IMR-90 (cell line): ENCODE measurements at regions not wholly inside any gene's neighbourhood (a gene's known extent, or its start where the extent isn't known, plus 50 kb on each side); places are given as distances from the start of the nearest gene placed in this dataset.

Experiments
- ATAC-seq: fragments of 200-7000 bp; cut with Tn5 transposase; 2 replicates; pipeline ENCODE4 v1.9.1; 2020; ENCODE audit warnings: low read depth, mild to moderate bottlenecking, moderate library complexity
- BruUV-seq: library from RNA; stranded (reverse); fragments of 400-500 nt; replicated peaks from 2 replicates; lab custom pipeline; 2021; lab: Mats Ljungman, UMichigan
- CTCF ChIA-PET: fragments of 300-600 bp; formaldehyde crosslinking; extraction: SDS; loops from one replicate; lab custom pipeline; 2021; ENCODE audit warnings: antibody characterized with exemption; lab: Yijun Ruan, JAX
- POLR2A ChIA-PET: fragments of 300-600 bp; sonication (Branson Sonifier 250); formaldehyde crosslinking; loops from one replicate; lab custom pipeline; 2022; ENCODE audit warnings: antibody characterized with exemption; ENCODE audit not compliant: unreplicated experiment; lab: Charles Lee
- DNase-seq: peaks from one replicate; pipeline ENCODE4 v3.0.0; 2013
- H2AFZ ChIP-seq: replicated peaks from 2 replicates; pipeline ENCODE3; 2013; ENCODE audit warnings: low read length, mild to moderate bottlenecking; ENCODE audit not compliant: poor library complexity
- H2AK5ac ChIP-seq: 2 replicates; pipeline ENCODE4 v1.6.1; 2013; ENCODE audit warnings: low read depth, low read length, inconsistent platforms
- H2AK9ac ChIP-seq: replicated peaks from 2 replicates; pipeline ENCODE3; 2013; ENCODE audit warnings: mild to moderate bottlenecking, low read depth, low read length, moderate library complexity; ENCODE audit not compliant: poor library complexity
- H2BK120ac ChIP-seq: 2 replicates; pipeline ENCODE4 v1.6.1; 2013; ENCODE audit warnings: low read depth, low read length, inconsistent platforms
- H2BK15ac ChIP-seq: 3 replicates; pipeline ENCODE4 v1.6.1; 2013; ENCODE audit warnings: low read depth, low read length, inconsistent platforms
- H2BK20ac ChIP-seq: 2 replicates; pipeline ENCODE4 v1.6.1; 2013; ENCODE audit warnings: low read depth, mild to moderate bottlenecking, inconsistent platforms, low read length, moderate library complexity
- H2BK5ac ChIP-seq: 2 replicates; pipeline ENCODE4 v1.6.1; 2013; ENCODE audit warnings: mild to moderate bottlenecking, low read depth, low read length, inconsistent platforms; ENCODE audit not compliant: poor library complexity, severe bottlenecking
- H3K14ac ChIP-seq: replicated peaks from 2 replicates; pipeline ENCODE4 v1.6.1; 2013; ENCODE audit warnings: low read depth, low read length, inconsistent platforms
- H3K18ac ChIP-seq: 2 replicates; pipeline ENCODE4 v1.6.1; 2013; ENCODE audit warnings: low read depth, low read length, control low read depth
- H3K23ac ChIP-seq: 2 replicates; pipeline ENCODE4 v1.6.1; 2013; ENCODE audit warnings: low read depth, low read length, inconsistent platforms
- H3K27ac ChIP-seq: 2 replicates; pipeline ENCODE4 v1.5.1; 2013; ENCODE audit warnings: mild to moderate bottlenecking, control low read depth, low read length; ENCODE audit not compliant: insufficient read depth
- H3K27me3 ChIP-seq: 2 replicates; pipeline ENCODE4 v1.6.1; 2013; ENCODE audit warnings: low read length; ENCODE audit not compliant: control insufficient read depth, insufficient read depth
- H3K36me3 ChIP-seq: 2 replicates; pipeline ENCODE4 v1.6.1; 2013; ENCODE audit warnings: low read length, mixed read lengths; ENCODE audit not compliant: control insufficient read depth, insufficient read depth
- H3K4ac ChIP-seq: 2 replicates; pipeline ENCODE4 v1.6.1; 2013; ENCODE audit warnings: low read depth, low read length, inconsistent platforms
- H3K4me1 ChIP-seq: 2 replicates; pipeline ENCODE4 v1.6.1; 2013; ENCODE audit warnings: low read length, mixed read lengths; ENCODE audit not compliant: control insufficient read depth, insufficient read depth
- H3K4me2 ChIP-seq: 2 replicates; pipeline ENCODE4 v1.6.1; 2013; ENCODE audit warnings: low read depth, mild to moderate bottlenecking, control low read depth, low read length, moderate library complexity
- H3K4me3 ChIP-seq: 2 replicates; pipeline ENCODE4 v1.5.1; 2013; ENCODE audit warnings: low read depth, mild to moderate bottlenecking, control low read depth, low read length, moderate library complexity; ENCODE audit not compliant: insufficient read depth
- H3K56ac ChIP-seq: 2 replicates; pipeline ENCODE4 v1.6.1; 2013; ENCODE audit warnings: low read length, inconsistent platforms; ENCODE audit not compliant: insufficient read depth; ENCODE audit errors: extremely low read depth
- H3K79me1 ChIP-seq, 2 experiments: 2 replicates each; pipeline ENCODE4 v1.6.1; 2013; ENCODE audit warnings: low read length in 2 of 2, inconsistent platforms in 1 of 2, low read depth in 1 of 2
- H3K9ac ChIP-seq: 2 replicates; pipeline ENCODE4 v1.6.1; 2013; ENCODE audit warnings: low read depth, low read length, control low read depth
- H3K9me1 ChIP-seq: 2 replicates; pipeline ENCODE4 v1.6.1; 2013; ENCODE audit warnings: low read length, inconsistent platforms; ENCODE audit not compliant: insufficient read depth
- H3K9me3 ChIP-seq: 2 replicates; pipeline ENCODE4 v1.6.1; 2013; ENCODE audit warnings: low read length; ENCODE audit not compliant: control insufficient read depth, insufficient read depth
- H4K20me1 ChIP-seq: 2 replicates; pipeline ENCODE4 v1.6.1; 2013; ENCODE audit warnings: low read length, inconsistent platforms; ENCODE audit not compliant: insufficient read depth
- H4K5ac ChIP-seq: 2 replicates; pipeline ENCODE4 v1.6.1; 2013; ENCODE audit warnings: mild to moderate bottlenecking, low read depth, low read length, control low read depth
- H4K8ac ChIP-seq, 2 experiments: 2 replicates each; pipeline ENCODE4 v1.6.1; 2013; ENCODE audit warnings: low read depth in 2 of 2, low read length in 2 of 2, control low read depth in 1 of 2, inconsistent platforms in 1 of 2
- H4K91ac ChIP-seq: 2 replicates; pipeline ENCODE4 v1.6.1; 2013; ENCODE audit warnings: low read depth, low read length, inconsistent platforms; ENCODE audit not compliant: insufficient read depth
- BHLHE40 ChIP-seq: fragments of 150-350 bp; IDR thresholded peaks from 2 replicates; pipeline ENCODE4 v1.6.1; 2016; ENCODE audit warnings: mild to moderate bottlenecking, low read depth, low read length
- CEBPB ChIP-seq: IDR thresholded peaks from 2 replicates; pipeline ENCODE4 v1.6.1; 2012; ENCODE audit warnings: low read depth, low read length, improper control_type of control experiment
- CHD1 ChIP-seq: IDR thresholded peaks from 2 replicates; pipeline ENCODE4 v1.6.1; 2012; ENCODE audit warnings: low read depth, low read length, improper control_type of control experiment
- CTCF ChIP-seq: conservative IDR thresholded peaks from 2 replicates; pipeline ENCODE4 v1.5.1; 2012; ENCODE audit warnings: mild to moderate bottlenecking, low read depth, low read length, improper control_type of control experiment
- ELK1 ChIP-seq: fragments of 150-350 bp; IDR thresholded peaks from 2 replicates; pipeline ENCODE4 v1.6.1; 2016; ENCODE audit warnings: low read depth, mild to moderate bottlenecking, low read length, moderate library complexity, borderline replicate concordance
- FOS ChIP-seq: fragments of 150-350 bp; IDR thresholded peaks from 2 replicates; pipeline ENCODE4 v1.6.1; 2016; ENCODE audit warnings: low read depth, low read length
- MAFK ChIP-seq: IDR thresholded peaks from 2 replicates; pipeline ENCODE4 v1.6.1; 2012; ENCODE audit warnings: low read depth, low read length, improper control_type of control experiment
- MAZ ChIP-seq: IDR thresholded peaks from 2 replicates; pipeline ENCODE4 v1.6.1; 2012; ENCODE audit warnings: low read depth, mild to moderate bottlenecking, low read length, improper control_type of control experiment, moderate library complexity, borderline replicate concordance
- MXI1 ChIP-seq: IDR thresholded peaks from 2 replicates; pipeline ENCODE4 v1.6.1; 2012; ENCODE audit warnings: low read depth, mild to moderate bottlenecking, low read length, moderate library complexity, borderline replicate concordance
- NFE2L2 ChIP-seq: fragments of 150-350 bp; IDR thresholded peaks from 2 replicates; pipeline ENCODE4 v1.6.1; 2016; ENCODE audit warnings: low read depth, mild to moderate bottlenecking, low read length
- POLR2A ChIP-seq: IDR thresholded peaks from 2 replicates; pipeline ENCODE4 v1.6.1; 2012; ENCODE audit warnings: mild to moderate bottlenecking, low read depth, low read length
- RAD21 ChIP-seq: IDR thresholded peaks from 2 replicates; pipeline ENCODE4 v1.6.1; 2012; ENCODE audit warnings: low read length, improper control_type of control experiment
- RFX5 ChIP-seq: IDR thresholded peaks from 2 replicates; pipeline ENCODE4 v1.8.0; 2012; ENCODE audit warnings: low read depth, mild to moderate bottlenecking, low read length, moderate library complexity
- SMC3 ChIP-seq: fragments of 150-350 bp; IDR thresholded peaks from 2 replicates; pipeline ENCODE4 v1.6.1; 2016; ENCODE audit warnings: low read depth, mild to moderate bottlenecking, antibody characterized with exemption, low read length, moderate library complexity
- USF2 ChIP-seq: fragments of 150-350 bp; IDR thresholded peaks from 2 replicates; pipeline ENCODE4 v1.6.1; 2017; ENCODE audit warnings: mild to moderate bottlenecking, antibody characterized with exemption, low read length, low read depth
- WGBS, 2 experiments: methylation state at CpG; one replicate each; pipeline versions ENCODE4 v1.1.5 to v1.1.7; 2013; ENCODE audit warnings: missing lambda C conversion rate in 2 of 2; ENCODE audit not compliant: insufficient read length in 1 of 2; ENCODE audit errors: extremely low coverage in 2 of 2; 5-methylcytosine and 5-hydroxymethylcytosine counted together
- dilution Hi-C: fragments of 300-500 bp; cut with HindIII; formaldehyde crosslinking; loops from one replicate; pipeline ENCODE4 v1.14.3; 2018; ENCODE audit warnings: low sequenced_read_pairs; ENCODE audit not compliant: unreplicated experiment
- in situ Hi-C: fragments of 300-500 bp; cut with MboI; formaldehyde crosslinking; loops from 3 replicates; pipeline ENCODE4 v1.14.3; 2019; ENCODE audit warnings: low sequenced_read_pairs, inconsistent platforms, mixed read lengths
- intact Hi-C: fragments of 100-400 bp; cut with micrococcal nuclease; formaldehyde crosslinking; loops from 2 replicates; pipeline ENCODE4 v1.10.0; 2022

- Histone ChIP-seq H3K9ac (no peak overlapping the region), H3K79me1 (no peaks in the 10 kb centered on the region), H2AK9ac (no peak overlapping the region), H3K56ac (no peak overlapping the region), H4K8ac (no peak overlapping the region), H4K5ac (no peak overlapping the region), H4K91ac (no peak overlapping the region), H2BK5ac (no peak overlapping the region), H3K27ac (no peak overlapping the region), H3K4me3 (no peak overlapping the region), H2AFZ (no peak overlapping the region), H3K4me2 (no peak overlapping the region), H2BK15ac (no peak overlapping the region), H3K14ac (no peak overlapping the region), H2BK120ac (no peak overlapping the region), H3K9me1 (no peaks in the 10 kb centered on the region), H3K18ac (no peak overlapping the region), H3K4me1 (no peaks in the 10 kb centered on the region), H2AK5ac (no peak overlapping the region), H3K27me3 (no peaks in the 10 kb centered on the region), H4K20me1 (no peaks in the 10 kb centered on the region), H3K36me3 (no peaks in the 10 kb centered on the region), H3K9me3 (peaks cover 33% of the 10 kb centered on the region), H2BK20ac (no peak overlapping the region), H3K4ac (no peak overlapping the region), H3K23ac (no peak overlapping the region)
- ChIA-PET POLR2A (no interaction called here), CTCF (no interaction called here)
- dilution Hi-C loops = no loop called here
- ATAC-seq (no peak), DNase-seq (no peak)
- no peak for TF ChIP-seq USF2
- TF ChIP-seq RAD21 = no peak
- TF ChIP-seq ELK1 = no peak
- no peak for TF ChIP-seq RFX5
- TF ChIP-seq CEBPB = no peak
- TF ChIP-seq MAZ = no peak
- no peak for TF ChIP-seq CTCF
- TF ChIP-seq MXI1 = no peak
- no peak for TF ChIP-seq POLR2A
- no peak for TF ChIP-seq BHLHE40
- no peak for TF ChIP-seq MAFK
- TF ChIP-seq FOS = no peak
- no peak for TF ChIP-seq SMC3
- TF ChIP-seq CHD1 = no peak
- TF ChIP-seq NFE2L2 = no peak
- WGBS, 2 experiments = 73% methylated on average over 3 of the region's 6 CpGs; no CpG with 5 or more reads in 1 of the 2 experiments
- BruUV-seq = no TSS peak
- intact Hi-C loops = no loop called here
- in situ Hi-C loops = no loop called here
Measured at GRCh38 chr21:30936207-30936606, 54.8 kb upstream of the KRTAP11-1 start.
